GM12892 (cell line): ENCODE measurements at regions not wholly inside any gene's neighbourhood (a gene's known extent, or its start where the extent isn't known, plus 50 kb on each side); places are given as distances from the start of the nearest gene placed in this dataset.

Experiments used
- DNase-seq: peaks from one replicate; pipeline ENCODE4 v3.0.0; 2011; ENCODE audit not compliant: insufficient read length
- FAIRE-seq: peaks from 2 replicates; lab custom pipeline; 2011; peaks lifted over from hg19 to GRCh38; lab: Jason Lieb, UNC
- POLR2A ChIP-seq: IDR thresholded peaks from 2 replicates; pipeline ENCODE4 v1.6.1; 2011; ENCODE audit warnings: low read depth, low read length, control low read depth
- POLR2AphosphoS5 ChIP-seq: IDR thresholded peaks from 2 replicates; pipeline ENCODE4 v1.6.1; 2011; ENCODE audit warnings: low read depth, low read length, control low read depth
- TAF1 ChIP-seq: IDR thresholded peaks from 2 replicates; pipeline ENCODE4 v1.6.1; 2011; ENCODE audit warnings: low read depth, mild to moderate bottlenecking, control low read depth, low read length, borderline replicate concordance

- DNase-seq (no peak), FAIRE-seq (no peak)
- no peak for TF ChIP-seq POLR2AphosphoS5
- no peak for TF ChIP-seq TAF1
Measured at GRCh38 chr14:32009976-32010581, 67.0 kb upstream of the ARHGAP5 start.

- no peak for FAIRE-seq
- no peak for DNase-seq
- TF ChIP-seq TAF1: no peak
- TF ChIP-seq POLR2A: no peak
- TF ChIP-seq POLR2AphosphoS5: no peak
Measured at GRCh38 chr14:32010604-32011125, 66.4 kb upstream of the ARHGAP5 start.

- TF ChIP-seq POLR2AphosphoS5 (no peak), TAF1 (no peak), POLR2A (no peak)
- no peak for DNase-seq
- FAIRE-seq: no peak
Measured at GRCh38 chr14:32011225-32011624, 65.9 kb upstream of the ARHGAP5 start.

GRCh38 chr14:32012062-32012461 is 65.0 kb upstream of the ARHGAP5 start:
- FAIRE-seq: no peak
- DNase-seq: no peak
- no peak for TF ChIP-seq POLR2A
- TF ChIP-seq TAF1: no peak
- no peak for TF ChIP-seq POLR2AphosphoS5

GRCh38 chr14:32012571-32012970 is 64.5 kb upstream of the ARHGAP5 start:
- FAIRE-seq: no peak
- DNase-seq: no peak
- TF ChIP-seq TAF1: no peak
- TF ChIP-seq POLR2AphosphoS5: no peak
- TF ChIP-seq POLR2A: no peak

- no peak for FAIRE-seq
- TF ChIP-seq TAF1: no peak
Measured at GRCh38 chr14:32013083-32013482, 64.0 kb upstream of the ARHGAP5 start.

GRCh38 chr14:32014057-32014456 is 63.0 kb upstream of the ARHGAP5 start:
- DNase-seq (no peak), FAIRE-seq (no peak)
- no peak for TF ChIP-seq POLR2AphosphoS5
- TF ChIP-seq TAF1: no peak
- TF ChIP-seq POLR2A: no peak

More at GRCh38 chr14:32013083-32013482, 64.0 kb upstream of the ARHGAP5 start:
- DNase-seq: no peak

GRCh38 chr14:32014498-32014897 is 62.6 kb upstream of the ARHGAP5 start:
- FAIRE-seq: no peak
- no peak for TF ChIP-seq TAF1
- TF ChIP-seq POLR2AphosphoS5: no peak
- no peak for TF ChIP-seq POLR2A
- no peak for DNase-seq

GRCh38 chr14:32015166-32015565 is 61.9 kb upstream of the ARHGAP5 start:
- no peak for TF ChIP-seq POLR2A
- no peak for TF ChIP-seq POLR2AphosphoS5
- TF ChIP-seq TAF1: no peak
- no peak for FAIRE-seq
- DNase-seq: no peak

- TF ChIP-seq TAF1: no peak
- TF ChIP-seq POLR2A: no peak
- no peak for TF ChIP-seq POLR2AphosphoS5
- DNase-seq (no peak), FAIRE-seq (no peak)
Measured at GRCh38 chr14:32017587-32017986, 59.5 kb upstream of the ARHGAP5 start.

GRCh38 chr14:32018391-32019092 is 58.6 kb upstream of the ARHGAP5 start:
- FAIRE-seq: no peak
- DNase-seq: no peak
- TF ChIP-seq POLR2A (no peak), POLR2AphosphoS5 (no peak), TAF1 (no peak)

GRCh38 chr14:32019276-32019675 is 57.8 kb upstream of the ARHGAP5 start:
- DNase-seq: no peak
- no peak for TF ChIP-seq POLR2A
- no peak for TF ChIP-seq TAF1
- no peak for TF ChIP-seq POLR2AphosphoS5
- no peak for FAIRE-seq
